ENCODE measurements at regions not wholly inside any gene's neighbourhood (a gene's known extent, or its start where the extent isn't known, plus 50 kb on each side); places are given as distances from the start of the nearest gene placed in this dataset.

GRCh38 chr17:69734656-69735055, 320.2 kb downstream of the MAP2K6 start:
- H3K27ac ChIP-seq = peak overlapping the region; percentile 74 to 83 (median 78)
- peaks cover 21 to 27% of the 10 kb centered on the region in 2 donors for H3K4me1 ChIP-seq
- no peak for TF ChIP-seq CTCF (IDR thresholded peaks at IDR 0.05 in 4 of 5, conservative IDR thresholded peaks at IDR 0.05 in 1 of 5)
- TF ChIP-seq POLR2A (IDR thresholded peaks at IDR 0.05) = no peak
- in situ Hi-C loops (cut with MboI; ENCODE audit: low sequenced_read_pairs in 4 of 4) = loop anchor here in 2 of 4 donors (25.0 kb wide), 2 partner anchors 403 to 428 kb away; partner anchors contain the start of gene KCNJ2 (in 1 of the 2)
- DNase-seq (no peak), ATAC-seq (no peak)
- no peak overlapping the region for H3K4me3 ChIP-seq
- H3K9me3 ChIP-seq = no peaks in the 10 kb centered on the region
- no peaks in the 10 kb centered on the region for H3K36me3 ChIP-seq
- H3K27me3 ChIP-seq = no peaks in the 10 kb centered on the region
- intact Hi-C loops (cut with DNase I; ENCODE audit: low total_unique reads) = loop anchor here (10.0 kb wide), 2 partner anchors 130 to 400 kb away; no protein-coding TSS in a partner anchor

- ATAC-seq (no peak), DNase-seq (no peak)
- Histone ChIP-seq H3K27me3 (no peaks in the 10 kb centered on the region), H3K27ac (no peak overlapping the region), H3K36me3 (no peaks in the 10 kb centered on the region), H3K4me1 (peaks cover 21 to 26% of the 10 kb centered on the region in 2 donors), H3K9me3 (no peaks in the 10 kb centered on the region), H3K4me3 (no peak overlapping the region)
- in situ Hi-C loops (cut with MboI; ENCODE audit: low sequenced_read_pairs in 4 of 4) = loop anchor here in 2 of 4 donors (25.0 kb wide), 2 partner anchors 402 to 427 kb away; partner anchors contain the start of gene KCNJ2 (in 1 of the 2)
- intact Hi-C loops (cut with DNase I; ENCODE audit: low total_unique reads) = loop anchor here (10.0 kb wide), 2 partner anchors 130 to 400 kb away; no protein-coding TSS in a partner anchor
- TF ChIP-seq POLR2A (IDR thresholded peaks at IDR 0.05) (no peak), CTCF (IDR thresholded peaks at IDR 0.05 in 4 of 5, conservative IDR thresholded peaks at IDR 0.05 in 1 of 5) (no peak)
Observed at GRCh38 chr17:69735285-69735684, 320.8 kb downstream of the MAP2K6 start.

- no peak overlapping the region for H3K27ac ChIP-seq
- intact Hi-C loops (cut with DNase I; ENCODE audit: low total_unique reads) = no loop called here
- H3K9me3 ChIP-seq = no peaks in the 10 kb centered on the region
- no peak overlapping the region for H3K4me3 ChIP-seq
- in situ Hi-C loops (cut with MboI; ENCODE audit: low sequenced_read_pairs in 4 of 4) = loop anchor here in 2 of 4 donors (25.0 kb wide), 2 partner anchors 394 to 419 kb away; partner anchors contain the start of gene KCNJ2 (in 1 of the 2)
- ATAC-seq = no peak
- no peaks in the 10 kb centered on the region for H3K36me3 ChIP-seq
- H3K4me1 ChIP-seq = no peaks in the 10 kb centered on the region
- TF ChIP-seq CTCF (IDR thresholded peaks at IDR 0.05 in 4 of 5, conservative IDR thresholded peaks at IDR 0.05 in 1 of 5) (no peak), POLR2A (IDR thresholded peaks at IDR 0.05) (no peak)
- no peaks in the 10 kb centered on the region for H3K27me3 ChIP-seq
- DNase-seq = no peak
Observed at GRCh38 chr17:69743091-69743490, 328.6 kb downstream of the MAP2K6 start.

DNA sequence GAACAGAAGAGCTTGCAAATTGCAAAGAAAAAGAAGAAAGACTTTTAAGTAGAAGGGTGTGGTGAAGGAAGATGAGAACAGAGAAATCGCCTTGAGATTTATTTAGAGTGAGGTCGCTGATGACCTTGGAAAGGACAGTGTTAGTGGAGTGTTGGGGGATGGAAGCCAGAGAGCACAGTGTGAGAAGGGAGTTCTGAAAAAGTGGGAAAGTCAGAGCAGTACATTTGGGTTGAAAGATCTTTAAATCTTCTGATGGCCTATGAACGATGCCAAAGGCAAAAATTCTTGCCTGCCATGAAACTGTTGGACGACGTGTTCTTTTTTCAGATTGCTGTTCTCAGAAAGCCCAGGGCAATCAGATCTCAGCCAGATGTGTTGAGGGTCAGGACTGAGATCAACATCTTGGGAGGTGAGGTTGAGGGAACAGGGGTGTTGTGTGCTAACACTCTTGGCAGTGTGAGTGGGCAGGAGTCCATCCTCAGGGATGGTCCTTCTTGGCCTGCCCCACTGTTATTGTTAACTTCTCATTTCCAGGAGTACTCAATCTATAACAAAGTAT, 330.1 kb downstream of the MAP2K6 start:
- H3K27me3 ChIP-seq = no peaks in the 10 kb centered on the region
- H3K4me1 ChIP-seq = no peaks in the 10 kb centered on the region
- intact Hi-C loops (cut with DNase I; ENCODE audit: low total_unique reads) (no loop called here), in situ Hi-C loops (cut with MboI; ENCODE audit: low sequenced_read_pairs in 4 of 4) (loop anchor here in 2 of 4 donors (25.0 kb wide), 2 partner anchors 393 to 418 kb away; partner anchors contain the start of gene KCNJ2 (in 1 of the 2))
- no peak overlapping the region for H3K4me3 ChIP-seq
- H3K36me3 ChIP-seq = no peaks in the 10 kb centered on the region
- no peak overlapping the region for H3K27ac ChIP-seq
- DNase-seq (peak in 1 of 2 donors; percentile 19), ATAC-seq (peak; percentile 36 to 39)
- no peak for TF ChIP-seq CTCF (IDR thresholded peaks at IDR 0.05 in 4 of 5, conservative IDR thresholded peaks at IDR 0.05 in 1 of 5)
- TF ChIP-seq POLR2A (IDR thresholded peaks at IDR 0.05) = no peak
- H3K9me3 ChIP-seq = no peaks in the 10 kb centered on the region
